B cell (primary cell): ENCODE measurements at regions not wholly inside any gene's neighbourhood (a gene's known extent, or its start where the extent isn't known, plus 50 kb on each side); places are given as distances from the start of the nearest gene placed in this dataset.

Experiments
- ATAC-seq: fragments of 200-7000 bp; cut with Tn5 transposase; one replicate; pipeline ENCODE4 v1.10.0; 2021; ENCODE audit warnings: low read depth, mild to moderate bottlenecking, moderate number of reproducible peaks, moderate library complexity
- CTCF ChIA-PET: fragments of 350-600 bp; sonication (Branson Sonifier 250); formaldehyde crosslinking; loops from one replicate; lab custom pipeline; 2021; ENCODE audit warnings: antibody characterized with exemption, inconsistent platforms; lab: Charles Lee
- POLR2A ChIA-PET: fragments of 350-600 bp; sonication (Branson Sonifier 250); formaldehyde crosslinking; loops from one replicate; lab custom pipeline; 2021; ENCODE audit warnings: antibody characterized with exemption; lab: Charles Lee
- DNase-seq: peaks from one replicate; pipeline ENCODE4 v3.0.0; 2013
- H2AFZ ChIP-seq: 2 replicates; pipeline ENCODE4 v1.6.1; 2012; ENCODE audit warnings: mild to moderate bottlenecking, low read depth, low read length; ENCODE audit not compliant: insufficient read depth, poor library complexity, severe bottlenecking
- H3K27ac ChIP-seq, 2 donors: 1 replicate in 1 of 2; 2 replicates in 1 of 2; pipeline ENCODE4 v1.5.1; 2012 to 2013; ENCODE audit warnings: low read length in 2 of 2, mild to moderate bottlenecking in 2 of 2, moderate library complexity in 1 of 2
- H3K27me3 ChIP-seq, 4 experiments: fragments of 200-600 bp in 1 of 4; sonication (generic) in 1 of 4; replicated peaks in 1 of 4; 1 replicate in 2 of 4; 2 replicates in 2 of 4; pipeline versions ENCODE4 v1.6.1 to v1.7.0; 2013 to 2016; ENCODE audit warnings: low read length in 3 of 4, mild to moderate bottlenecking in 2 of 4, mixed read lengths in 1 of 4, moderate library complexity in 1 of 4; ENCODE audit not compliant: insufficient read depth in 4 of 4, control insufficient read depth in 3 of 4; ENCODE audit errors: control extremely low read depth in 1 of 4
- H3K36me3 ChIP-seq, 2 experiments: replicated peaks in 1 of 2; 1 replicate in 1 of 2; 2 replicates in 1 of 2; pipeline versions ENCODE4 v1.6.1 to v1.7.1; 2013; ENCODE audit warnings: low read length in 1 of 2; ENCODE audit not compliant: insufficient read depth in 2 of 2, control insufficient read depth in 1 of 2; ENCODE audit errors: control extremely low read depth in 1 of 2, extremely low read depth in 1 of 2
- H3K4me1 ChIP-seq, 2 donors: fragments of 200-600 bp in 1 of 2; sonication (generic) in 1 of 2; 1 replicate in 1 of 2; 2 replicates in 1 of 2; pipeline versions ENCODE4 v1.5.1 to v1.6.1; 2013 to 2017; ENCODE audit warnings: low read length in 2 of 2; ENCODE audit not compliant: control insufficient read depth in 2 of 2, insufficient read depth in 2 of 2
- H3K4me2 ChIP-seq: replicated peaks from 2 replicates; pipeline ENCODE3; 2012; ENCODE audit warnings: mild to moderate bottlenecking, low read depth, low read length; ENCODE audit not compliant: poor library complexity, severe bottlenecking
- H3K4me3 ChIP-seq, 5 experiments: fragments of 200-600 bp in 1 of 5; sonication (generic) in 1 of 5; 1 replicate in 3 of 5; 2 replicates in 2 of 5; pipeline versions ENCODE4 v1.5.1 to v1.7.0; 2011 to 2016; ENCODE audit warnings: low read length in 4 of 5, mild to moderate bottlenecking in 4 of 5, low read depth in 2 of 5, control low read depth in 1 of 5, moderate library complexity in 1 of 5; ENCODE audit not compliant: insufficient read depth in 1 of 5; ENCODE audit errors: control extremely low read depth in 1 of 5, extremely low read depth in 1 of 5
- H3K79me2 ChIP-seq: fragments of 200-600 bp; sonication (generic); one replicate; pipeline ENCODE4 v1.6.0; 2016; ENCODE audit warnings: low read length; ENCODE audit not compliant: control insufficient read depth, insufficient read depth
- H3K9ac ChIP-seq: fragments of 200-600 bp; sonication (generic); 2 replicates; pipeline ENCODE4 v1.6.1; 2017; ENCODE audit warnings: mild to moderate bottlenecking, low read length, moderate library complexity
- H3K9me3 ChIP-seq, 3 donors: one replicate each; pipeline versions ENCODE4 v1.6.1 to v1.7.1; 2013; ENCODE audit warnings: low read length in 2 of 3; ENCODE audit not compliant: control insufficient read depth in 2 of 3, insufficient read depth in 1 of 3; ENCODE audit errors: control extremely low read depth in 1 of 3
- H4K20me1 ChIP-seq: 2 replicates; pipeline ENCODE4 v1.6.0; 2012; ENCODE audit warnings: mild to moderate bottlenecking, low read length; ENCODE audit not compliant: insufficient read depth, control insufficient read depth, poor library complexity, severe bottlenecking
- H3K27ac Mint-ChIP-seq: one replicate; pipeline ENCODE4 v1.8.0; 2021; ENCODE audit warnings: mixed read lengths
- H3K27me3 Mint-ChIP-seq: one replicate; pipeline ENCODE4 v1.8.0; 2021; ENCODE audit warnings: mixed read lengths
- H3K4me1 Mint-ChIP-seq: one replicate; pipeline ENCODE4 v1.8.0; 2021; ENCODE audit warnings: mixed read lengths
- H3K4me3 Mint-ChIP-seq: one replicate; pipeline ENCODE4 v1.8.0; 2021; ENCODE audit warnings: mixed read lengths
- H3K9me3 Mint-ChIP-seq: one replicate; pipeline ENCODE4 v1.8.0; 2022; ENCODE audit warnings: mixed read lengths; ENCODE audit not compliant: insufficient read depth
- CTCF ChIP-seq: fragments of 200-600 bp; IDR thresholded peaks from one replicate; pipeline ENCODE4 v1.8.0; 2022; ENCODE audit warnings: antibody characterized with exemption, mild to moderate bottlenecking
- EZH2 ChIP-seq: IDR thresholded peaks from 2 replicates; pipeline ENCODE4 v1.6.1; 2012; ENCODE audit warnings: borderline replicate concordance, low read depth, mild to moderate bottlenecking, moderate library complexity, low read length; ENCODE audit not compliant: insufficient read depth, poor library complexity, severe bottlenecking
- WGBS: methylation state at CpG from one replicate; pipeline ENCODE4 v1.1.5; 2013; ENCODE audit warnings: missing lambda C conversion rate; ENCODE audit not compliant: insufficient coverage; 5-methylcytosine and 5-hydroxymethylcytosine counted together
- intact Hi-C: fragments of 100-400 bp; cut with micrococcal nuclease; formaldehyde crosslinking; loops from one replicate; pipeline ENCODE4 v1.10.0; 2022

DNA sequence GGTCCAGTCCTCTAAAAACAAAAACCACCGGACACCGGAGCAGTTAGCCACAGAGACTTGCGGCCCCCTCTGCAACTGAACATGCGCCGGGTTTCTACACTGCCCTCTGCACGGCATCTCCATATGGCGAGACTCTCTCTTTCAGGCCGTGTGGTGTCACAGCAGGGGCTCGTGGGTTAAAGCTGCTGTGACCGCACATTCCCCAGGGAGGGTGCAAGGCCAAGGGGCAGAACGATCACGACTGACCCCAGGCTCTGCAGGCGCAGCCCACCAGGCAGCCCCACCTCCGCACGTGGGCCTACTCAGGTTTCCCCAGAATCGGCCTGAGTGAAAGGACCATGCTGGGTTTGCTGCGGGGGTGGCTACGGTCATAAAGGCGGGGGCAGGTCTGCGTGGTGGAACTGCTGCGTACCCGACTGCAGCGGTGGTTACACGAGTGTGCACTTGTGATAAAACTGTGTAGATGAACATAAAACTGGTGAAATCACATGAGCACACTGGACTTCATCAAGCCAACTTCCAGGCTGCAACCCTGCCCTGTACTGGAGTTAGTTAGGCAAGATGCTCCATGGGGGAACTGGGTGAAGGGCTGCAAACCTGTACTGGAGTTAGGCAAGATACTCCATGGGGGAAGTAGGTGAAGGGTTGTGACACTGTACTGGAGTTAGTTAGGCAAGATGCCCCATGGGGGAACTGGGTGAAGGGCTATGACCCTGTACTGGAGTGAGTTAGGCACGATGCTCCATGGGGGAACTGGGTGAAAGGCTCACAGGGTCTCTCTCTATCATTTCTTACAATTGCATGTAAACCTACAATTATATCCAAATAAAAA lies 81.4 kb upstream of the PPP2R2D start:
- ATAC-seq = no peak
- no peak overlapping the region for H2AFZ ChIP-seq
- H3K27ac Mint-ChIP-seq = no peak overlapping the region
- CTCF ChIA-PET = no interaction called here
- TF ChIP-seq CTCF = no peak
- TF ChIP-seq EZH2 = no peak
- WGBS = 84% methylated on average over 23 of the region's 25 CpGs
- H3K4me1 ChIP-seq = no peaks in the 10 kb centered on the region
- no peaks in the 10 kb centered on the region for H4K20me1 ChIP-seq
- no peak overlapping the region for H3K4me3 ChIP-seq
- intact Hi-C loops = no loop called here
- H3K9me3 ChIP-seq = peaks cover 0 to 2% (median 0%) of the 10 kb centered on the region in 3 donors
- H3K9ac ChIP-seq = no peak overlapping the region
- H3K36me3 ChIP-seq = no peaks in the 10 kb centered on the region
- no peaks in the 10 kb centered on the region for H3K27me3 Mint-ChIP-seq
- no peaks in the 10 kb centered on the region for H3K79me2 ChIP-seq
- no peaks in the 10 kb centered on the region for H3K4me1 Mint-ChIP-seq
- no peak overlapping the region for H3K4me2 ChIP-seq
- H3K9me3 Mint-ChIP-seq = no peaks in the 10 kb centered on the region
- no peak overlapping the region for H3K27ac ChIP-seq
- no peak overlapping the region for H3K4me3 Mint-ChIP-seq
- no peak for DNase-seq
- peaks cover 0 to 2% (median 0%) of the 10 kb centered on the region in 4 experiments for H3K27me3 ChIP-seq
- POLR2A ChIA-PET = no interaction called here

DNA sequence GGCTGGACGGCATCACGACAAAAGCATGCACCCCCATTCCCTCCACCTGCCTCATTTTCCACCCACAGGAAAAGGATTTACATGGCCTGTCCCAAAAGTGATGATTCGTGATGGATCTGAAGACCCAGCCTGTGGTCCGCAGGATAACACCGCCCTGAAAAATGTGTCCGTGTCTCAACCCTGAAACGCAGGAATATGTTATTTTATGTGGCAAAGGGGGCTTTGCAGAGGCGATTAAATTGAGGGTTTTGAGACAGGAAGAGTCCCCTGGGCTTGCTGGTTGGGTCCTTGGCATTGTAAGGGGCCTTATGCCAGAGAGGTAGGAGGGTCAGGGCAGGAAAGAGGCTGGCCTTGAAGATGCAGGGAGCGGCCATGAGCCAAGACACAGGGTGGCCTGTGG lies 80.2 kb upstream of the PPP2R2D start:
- Histone ChIP-seq H3K27me3 (peaks cover 0 to 2% (median 0%) of the 10 kb centered on the region in 4 experiments), H3K4me1 (no peaks in the 10 kb centered on the region), H3K4me3 (no peak overlapping the region), H2AFZ (no peak overlapping the region), H3K4me2 (no peak overlapping the region), H3K79me2 (no peaks in the 10 kb centered on the region), H3K27ac (no peak overlapping the region), H3K36me3 (no peaks in the 10 kb centered on the region), H3K9me3 (peaks cover 0 to 2% (median 0%) of the 10 kb centered on the region in 3 donors), H4K20me1 (no peaks in the 10 kb centered on the region), H3K9ac (no peak overlapping the region)
- TF ChIP-seq CTCF = no peak
- no peak for TF ChIP-seq EZH2
- CTCF ChIA-PET = no interaction called here
- POLR2A ChIA-PET = no interaction called here
- Mint-ChIP-seq H3K27ac (no peak overlapping the region), H3K27me3 (no peaks in the 10 kb centered on the region), H3K4me3 (no peak overlapping the region), H3K4me1 (no peaks in the 10 kb centered on the region), H3K9me3 (no peaks in the 10 kb centered on the region)
- WGBS = 88% methylated on average over 7 of the region's 9 CpGs
- ATAC-seq (no peak), DNase-seq (no peak)
- intact Hi-C loops = no loop called here
